HepG2 (cell line): ENCODE measurements at regions not wholly inside any gene's neighbourhood (a gene's known extent, or its start where the extent isn't known, plus 50 kb on each side); places are given as distances from the start of the nearest gene placed in this dataset.

Source experiments
- CTCF ChIP-seq: sonication (generic); formaldehyde crosslinking; IDR thresholded peaks from 2 replicates; pipeline ENCODE4 v1.5.0; 2020; ENCODE audit warnings: mild to moderate bottlenecking, missing genetic modification reagents, moderate library complexity
- EP300 ChIP-seq, 3 experiments: sonication (generic) in 1 of 3; formaldehyde crosslinking in 1 of 3; IDR thresholded peaks; 2 replicates each; pipeline versions ENCODE4 v1.5.1 to v1.6.1; 2011 to 2020; ENCODE audit warnings: low read depth in 2 of 3, low read length in 2 of 3, borderline replicate concordance in 1 of 3, improper control_type of control experiment in 1 of 3, mild to moderate bottlenecking in 1 of 3, missing genetic modification reagents in 1 of 3, moderate library complexity in 1 of 3
- IKZF1 ChIP-seq: fragments of 450-650 bp; IDR thresholded peaks from 2 replicates; pipeline ENCODE4 v1.7.1; 2016
- JUND ChIP-seq: sonication (generic); formaldehyde crosslinking; IDR thresholded peaks from 2 replicates; pipeline ENCODE4 v1.8.0; 2022; ENCODE audit warnings: mild to moderate bottlenecking, missing genetic modification reagents
- KLF11 ChIP-seq: IDR thresholded peaks from 2 replicates; pipeline ENCODE4 v1.6.1; 2016; ENCODE audit warnings: missing compliant biosample characterization
- RFX5 ChIP-seq: IDR thresholded peaks from 2 replicates; pipeline ENCODE4 v1.6.1; 2011; ENCODE audit warnings: low read depth, low read length, improper control_type of control experiment
- SPEN ChIP-seq: sonication (generic); formaldehyde crosslinking; IDR thresholded peaks from 2 replicates; pipeline ENCODE4 v1.5.1; 2020; ENCODE audit warnings: low read depth, mild to moderate bottlenecking, missing genetic modification reagents
- TAF1 ChIP-seq: sonication (generic); formaldehyde crosslinking; IDR thresholded peaks from 2 replicates; pipeline ENCODE4 v1.4.0; 2020; ENCODE audit warnings: missing genetic modification reagents
- ZBTB34 ChIP-seq: sonication (generic); formaldehyde crosslinking; IDR thresholded peaks from 2 replicates; pipeline ENCODE4 v1.8.0; 2022; ENCODE audit warnings: mild to moderate bottlenecking, missing genetic modification reagents
- ZNF232 ChIP-seq: sonication (generic); formaldehyde crosslinking; IDR thresholded peaks from 2 replicates; pipeline ENCODE4 v1.4.0; 2020; ENCODE audit warnings: missing genetic modification reagents, borderline replicate concordance
- ZNF331 ChIP-seq: sonication (generic); formaldehyde crosslinking; IDR thresholded peaks from 2 replicates; pipeline ENCODE4 v1.4.0; 2020; ENCODE audit warnings: missing genetic modification reagents
- ZNF883 ChIP-seq: sonication (generic); formaldehyde crosslinking; IDR thresholded peaks from 2 replicates; pipeline ENCODE4 v1.5.1; 2020; ENCODE audit warnings: mild to moderate bottlenecking, missing genetic modification reagents; ENCODE audit errors: not compliant biosample characterization
- TF ChIP-seq, protein P1 (sequence below): sonication (generic); formaldehyde crosslinking; IDR thresholded peaks from 2 replicates; pipeline ENCODE4 v1.8.0; 2022; ENCODE audit warnings: mild to moderate bottlenecking, missing genetic modification reagents; ENCODE audit not compliant: insufficient replicate concordance

- TF ChIP-seq TAF1 (CRISPR knock-in tag) (no peak), ZNF331 (CRISPR knock-in tag) (no peak), ZNF232 (CRISPR knock-in tag) (no peak), EP300 (IDR thresholded peaks at IDR 0.05; ENCODE audit: low read depth in 2 of 2, low read length in 2 of 2) (no peak), EP300 (CRISPR knock-in tag; IDR thresholded peaks at IDR 0.05; ENCODE audit: borderline replicate concordance) (no peak), CTCF (CRISPR knock-in tag) (no peak), RFX5 (no peak), IKZF1 (no peak), ZNF883 (CRISPR knock-in tag) (no peak), ZBTB34 (no peak), KLF11 (CRISPR knock-in tag) (no peak), SPEN (CRISPR knock-in tag) (no peak), JUND (no peak)
- TF ChIP-seq, protein P1, sequence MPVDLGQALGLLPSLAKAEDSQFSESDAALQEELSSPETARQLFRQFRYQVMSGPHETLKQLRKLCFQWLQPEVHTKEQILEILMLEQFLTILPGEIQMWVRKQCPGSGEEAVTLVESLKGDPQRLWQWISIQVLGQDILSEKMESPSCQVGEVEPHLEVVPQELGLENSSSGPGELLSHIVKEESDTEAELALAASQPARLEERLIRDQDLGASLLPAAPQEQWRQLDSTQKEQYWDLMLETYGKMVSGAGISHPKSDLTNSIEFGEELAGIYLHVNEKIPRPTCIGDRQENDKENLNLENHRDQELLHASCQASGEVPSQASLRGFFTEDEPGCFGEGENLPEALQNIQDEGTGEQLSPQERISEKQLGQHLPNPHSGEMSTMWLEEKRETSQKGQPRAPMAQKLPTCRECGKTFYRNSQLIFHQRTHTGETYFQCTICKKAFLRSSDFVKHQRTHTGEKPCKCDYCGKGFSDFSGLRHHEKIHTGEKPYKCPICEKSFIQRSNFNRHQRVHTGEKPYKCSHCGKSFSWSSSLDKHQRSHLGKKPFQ (CRISPR knock-in tag) = no peak
These were observed 78.6 kb upstream of the RGPD4 start for GRCh38 chr2:107747964-107748583.
